ENCODE measurements at regions not wholly inside any gene's neighbourhood (a gene's known extent, or its start where the extent isn't known, plus 50 kb on each side); places are given as distances from the start of the nearest gene placed in this dataset.

- TF ChIP-seq CTCF (conservative IDR thresholded peaks at IDR 0.05), result no peak
- no peak overlapping the region for H3K27ac ChIP-seq
Observed at GRCh38 chr13:73601708-73602107, 532.5 kb downstream of the KLF12 start.

GRCh38 chr13:73599232-73600128 is 534.7 kb downstream of the KLF12 start:
- no peak for TF ChIP-seq CTCF (conservative IDR thresholded peaks at IDR 0.05)
- no peak overlapping the region for H3K27ac ChIP-seq

- H3K27ac ChIP-seq, result no peak overlapping the region
- no peak for TF ChIP-seq CTCF (conservative IDR thresholded peaks at IDR 0.05)
Observed at GRCh38 chr13:73598020-73598712, 536.0 kb downstream of the KLF12 start.

GRCh38 chr13:73596382-73596781 is 537.6 kb downstream of the KLF5 start:
- TF ChIP-seq CTCF (conservative IDR thresholded peaks at IDR 0.05), result no peak
- no peak overlapping the region for H3K27ac ChIP-seq

GRCh38 chr13:73593199-73593765 is 534.5 kb downstream of the KLF5 start:
- TF ChIP-seq CTCF (conservative IDR thresholded peaks at IDR 0.05), result no peak
- H3K27ac ChIP-seq, result peak overlapping the region; percentile 5; the same call in 1 of the 2 replicates

- no peak overlapping the region for H3K27ac ChIP-seq
- no peak for TF ChIP-seq CTCF (conservative IDR thresholded peaks at IDR 0.05)
Observed at GRCh38 chr13:73591861-73592260, 533.1 kb downstream of the KLF5 start.

- TF ChIP-seq CTCF (conservative IDR thresholded peaks at IDR 0.05), result no peak
Observed at GRCh38 chr13:73590795-73591194, 532.0 kb downstream of the KLF5 start.

More at GRCh38 chr13:73590795-73591194, 532.0 kb downstream of the KLF5 start:
- no peak overlapping the region for H3K27ac ChIP-seq
